ENCODE measurements at regions not wholly inside any gene's neighbourhood (a gene's known extent, or its start where the extent isn't known, plus 50 kb on each side); places are given as distances from the start of the nearest gene placed in this dataset.

GRCh38 chr15:93200081-93200836 is 111.2 kb upstream of the RGMA start:
- no peak for DNase-seq (ENCODE audit: low read depth)

- DNase-seq (ENCODE audit: low read depth) = no peak
Measured at GRCh38 chr15:93196135-93196670, 107.2 kb upstream of the RGMA start.

- DNase-seq (ENCODE audit: low read depth) = no peak
Measured at GRCh38 chr15:93195109-93195508, 106.1 kb upstream of the RGMA start.

GRCh38 chr15:93190238-93190637 is 101.2 kb upstream of the RGMA start:
- no peak for DNase-seq (ENCODE audit: low read depth)

- no peak for DNase-seq (ENCODE audit: low read depth)
Measured at GRCh38 chr15:93189561-93189960, 100.5 kb upstream of the RGMA start.

- no peak for DNase-seq (ENCODE audit: low read depth)
Measured at GRCh38 chr15:93188236-93188635, 99.2 kb upstream of the RGMA start.

- DNase-seq (ENCODE audit: low read depth) = no peak
Measured at GRCh38 chr15:93185796-93186195, 96.8 kb upstream of the RGMA start.

- no peak for DNase-seq (ENCODE audit: low read depth)
Measured at GRCh38 chr15:93182703-93183205, 93.7 kb upstream of the RGMA start.

GRCh38 chr15:93180656-93181055 is 91.6 kb upstream of the RGMA start:
- no peak for DNase-seq (ENCODE audit: low read depth)

GRCh38 chr15:93180128-93180527 is 91.1 kb upstream of the RGMA start:
- DNase-seq (ENCODE audit: low read depth) = no peak

GRCh38 chr15:93179700-93180102 is 90.7 kb upstream of the RGMA start:
- no peak for DNase-seq (ENCODE audit: low read depth)

GRCh38 chr15:93179072-93179471 is 90.1 kb upstream of the RGMA start:
- DNase-seq (ENCODE audit: low read depth) = no peak

GRCh38 chr15:93178371-93178770 is 89.4 kb upstream of the RGMA start:
- no peak for DNase-seq (ENCODE audit: low read depth)

GRCh38 chr15:93176065-93176464 is 87.1 kb upstream of the RGMA start:
- no peak for DNase-seq (ENCODE audit: low read depth)

- DNase-seq (ENCODE audit: low read depth) = no peak
Measured at GRCh38 chr15:93174836-93175235, 85.8 kb upstream of the RGMA start.

GRCh38 chr15:93173369-93173768 is 84.4 kb upstream of the RGMA start:
- DNase-seq (ENCODE audit: low read depth) = no peak

GRCh38 chr15:93171476-93171875 is 82.5 kb upstream of the RGMA start:
- DNase-seq (ENCODE audit: low read depth) = no peak

- no peak for DNase-seq (ENCODE audit: low read depth)
Measured at GRCh38 chr15:93170329-93170728, 81.3 kb upstream of the RGMA start.

GRCh38 chr15:93168910-93169309 is 79.9 kb upstream of the RGMA start:
- no peak for DNase-seq (ENCODE audit: low read depth)

GRCh38 chr15:93167291-93167690 is 78.3 kb upstream of the RGMA start:
- DNase-seq (ENCODE audit: low read depth) = no peak

GRCh38 chr15:93166675-93167074 is 77.7 kb upstream of the RGMA start:
- no peak for DNase-seq (ENCODE audit: low read depth)

- no peak for DNase-seq (ENCODE audit: low read depth)
Measured at GRCh38 chr15:93165734-93166470, 76.9 kb upstream of the RGMA start.

- no peak for DNase-seq (ENCODE audit: low read depth)
Measured at GRCh38 chr15:93164409-93164808, 75.4 kb upstream of the RGMA start.
